HS-27A (cell line): ENCODE measurements at regions not wholly inside any gene's neighbourhood (a gene's known extent, or its start where the extent isn't known, plus 50 kb on each side); places are given as distances from the start of the nearest gene placed in this dataset.
A peak's percentile ranks its signal among the peaks of the same experiment; 100 is the strongest.
"Not testable (repeated sequence)": the region's sequence is repeated elsewhere in the genome, so short reads cannot be mapped to it uniquely, and the experiment has no call there.

Experiments used
- DNase-seq: peaks from one replicate; pipeline ENCODE4 v3.0.0-alpha.2; 2012; ENCODE audit warnings: low read depth, missing footprints

DNA sequence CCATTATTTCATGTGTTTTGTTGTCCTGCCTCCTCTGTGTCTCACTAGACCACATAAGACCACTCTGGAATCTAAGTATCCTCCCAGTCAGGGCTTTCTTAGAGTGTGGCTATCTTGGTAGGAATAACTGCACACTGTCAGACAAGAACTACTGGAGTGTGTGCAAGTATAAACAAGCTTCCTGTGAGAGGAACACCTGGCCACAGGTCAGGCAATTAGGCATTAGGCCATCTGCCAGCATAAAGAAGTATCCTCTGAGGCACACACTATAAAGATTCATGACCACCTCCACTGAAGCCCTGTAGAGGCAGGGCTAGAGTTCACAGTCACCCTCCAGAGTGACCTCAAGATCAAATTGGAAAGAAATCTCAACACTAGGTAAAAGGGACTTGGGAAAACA lies 507.0 kb upstream of the PABPC4L start:
- DNase-seq = no peak

DNA sequence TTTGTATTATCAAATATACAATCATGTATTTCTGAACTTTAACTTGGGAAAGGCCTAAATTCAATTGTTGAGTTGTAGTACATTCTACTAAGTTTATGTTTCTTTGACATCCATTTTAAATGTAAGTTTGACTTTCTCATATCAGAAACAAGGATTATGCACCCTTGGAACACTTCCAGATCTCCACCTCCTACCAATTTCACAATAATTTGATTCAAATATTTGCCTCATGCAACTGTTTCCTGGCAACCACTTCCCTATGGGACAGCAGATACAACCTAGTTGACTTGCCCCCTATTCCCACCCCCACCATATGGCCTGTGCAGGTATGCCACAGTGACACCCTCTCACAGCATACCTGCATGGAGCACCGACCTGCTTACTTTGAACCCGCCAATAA lies 506.4 kb upstream of the PABPC4L start:
- no peak for DNase-seq

- no peak for DNase-seq
These were observed 500.8 kb upstream of the PABPC4L start for GRCh38 chr4:134702374-134702773.

DNA sequence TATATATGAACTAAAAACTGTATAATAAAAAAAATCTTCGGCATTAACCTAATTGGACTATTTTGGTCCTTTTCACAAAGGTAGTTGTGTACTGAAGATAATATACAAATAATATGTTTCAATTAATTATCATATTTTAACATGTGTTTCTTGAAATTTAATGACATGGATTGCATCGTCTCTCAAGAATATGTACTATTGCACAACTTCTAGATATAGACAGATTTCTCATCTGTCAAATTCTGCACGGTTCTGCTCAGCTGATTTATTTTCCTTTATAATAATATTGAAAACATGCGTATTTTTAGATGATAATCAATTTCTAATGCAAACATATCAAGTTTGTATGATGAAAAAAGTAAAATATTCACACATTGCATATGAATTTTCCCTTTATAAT lies 498.7 kb upstream of the PABPC4L start:
- no peak for DNase-seq

- DNase-seq = not testable (repeated sequence)
These were observed 497.2 kb upstream of the PABPC4L start for GRCh38 chr4:134698831-134699230.

GRCh38 chr4:134695433-134695832 lies 493.8 kb upstream of the PABPC4L start:
- no peak for DNase-seq

- DNase-seq = no peak
These were observed 490.3 kb upstream of the PABPC4L start for GRCh38 chr4:134691915-134692314.

DNA sequence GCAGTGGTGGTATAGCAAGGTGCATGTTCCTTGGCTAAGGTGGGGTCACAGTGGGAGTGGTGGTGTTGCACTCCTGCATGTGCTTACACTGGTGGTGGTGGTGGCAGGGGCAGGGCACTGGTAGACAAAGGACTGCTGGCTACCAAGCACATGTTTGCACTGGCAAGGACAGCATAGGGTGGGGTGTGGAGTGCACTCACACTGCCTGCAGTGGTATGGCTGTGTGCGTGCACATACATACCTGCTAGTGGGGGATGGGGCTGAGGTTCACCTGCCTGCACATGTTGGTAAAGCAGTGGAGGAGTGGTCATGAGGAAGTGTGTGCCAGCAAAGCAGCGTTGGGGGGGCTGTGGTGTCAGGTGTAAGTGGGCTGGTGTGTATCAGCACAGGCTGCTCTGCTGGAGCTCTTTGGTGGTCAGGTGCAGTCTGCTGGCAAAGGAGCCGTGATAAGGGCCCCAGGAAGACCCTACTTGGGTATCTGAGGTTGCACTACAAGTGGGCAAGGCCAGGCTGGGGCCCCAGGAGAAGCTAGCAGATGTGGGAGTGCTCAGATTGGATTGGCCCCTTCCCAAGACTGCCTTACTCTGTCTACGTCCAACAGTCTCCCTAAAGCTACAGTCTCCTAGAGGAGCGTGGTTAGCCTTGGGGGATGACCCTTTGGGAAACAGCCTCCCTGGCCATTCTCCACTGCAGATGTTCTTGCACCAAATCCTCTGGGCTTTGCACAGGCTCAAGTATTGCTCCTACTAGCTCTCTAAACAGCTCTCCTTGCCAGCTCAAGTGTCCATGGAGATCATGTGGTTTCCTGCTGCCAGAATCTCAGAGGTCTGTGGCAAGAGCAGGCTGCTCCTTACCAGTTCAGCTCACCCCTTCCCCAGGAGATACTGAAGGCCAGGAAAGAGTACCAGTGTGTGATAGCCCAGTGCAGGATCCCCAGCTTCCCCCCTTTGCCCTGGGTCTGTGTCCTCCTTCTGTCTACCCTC lies 486.3 kb upstream of the PABPC4L start:
- no peak for DNase-seq

DNA sequence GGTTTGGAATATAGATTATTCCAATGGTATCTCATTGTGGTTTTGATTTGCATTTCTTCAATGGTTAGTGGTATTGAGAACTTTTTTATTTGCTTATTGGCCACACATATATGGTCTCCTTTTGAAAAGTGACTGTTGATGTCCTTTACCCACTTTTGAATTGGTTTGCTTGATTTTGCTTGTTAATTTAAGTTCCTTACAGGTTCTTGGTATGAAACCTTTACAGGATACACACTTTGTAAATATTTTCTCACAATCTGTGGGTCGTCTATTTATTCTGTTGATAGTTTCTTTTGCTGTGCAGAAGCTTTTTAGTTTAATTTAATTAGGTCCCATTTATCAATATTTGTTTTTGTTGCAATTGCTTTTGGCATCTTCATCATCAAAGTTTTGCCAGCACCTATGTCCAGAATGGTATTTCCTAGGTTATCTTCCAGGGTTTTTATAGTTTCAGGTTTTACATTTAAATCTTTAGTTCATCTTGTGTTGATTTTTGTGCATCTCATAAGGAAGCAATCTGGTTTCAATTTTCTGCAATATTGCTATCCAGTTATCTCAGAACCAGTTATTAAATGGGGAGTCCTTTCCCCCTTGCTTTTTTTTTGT lies 475.7 kb upstream of the PABPC4L start:
- DNase-seq = no peak

DNA sequence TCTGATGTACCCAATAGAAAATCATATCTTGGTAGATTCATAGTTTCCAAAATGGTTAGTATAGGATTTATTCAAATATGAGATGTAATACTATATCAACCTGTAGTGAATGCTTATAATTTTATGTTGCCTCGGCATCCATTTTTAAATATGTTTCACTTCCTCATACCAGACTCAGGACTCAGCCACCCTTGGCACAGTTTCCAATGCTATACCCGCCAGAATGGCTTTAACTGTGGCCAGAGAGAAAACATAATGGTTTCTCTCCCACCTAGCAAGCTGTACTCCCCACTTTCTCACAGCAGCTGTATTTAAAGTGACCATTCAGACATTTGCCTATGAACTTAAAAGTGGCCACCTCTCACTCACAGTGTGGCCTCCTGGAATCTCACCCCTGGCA lies 466.6 kb upstream of the PABPC4L start:
- peak; percentile 29 for DNase-seq

- no peak for DNase-seq
These were observed 465.1 kb upstream of the PABPC4L start for GRCh38 chr4:134666640-134667039.

DNA sequence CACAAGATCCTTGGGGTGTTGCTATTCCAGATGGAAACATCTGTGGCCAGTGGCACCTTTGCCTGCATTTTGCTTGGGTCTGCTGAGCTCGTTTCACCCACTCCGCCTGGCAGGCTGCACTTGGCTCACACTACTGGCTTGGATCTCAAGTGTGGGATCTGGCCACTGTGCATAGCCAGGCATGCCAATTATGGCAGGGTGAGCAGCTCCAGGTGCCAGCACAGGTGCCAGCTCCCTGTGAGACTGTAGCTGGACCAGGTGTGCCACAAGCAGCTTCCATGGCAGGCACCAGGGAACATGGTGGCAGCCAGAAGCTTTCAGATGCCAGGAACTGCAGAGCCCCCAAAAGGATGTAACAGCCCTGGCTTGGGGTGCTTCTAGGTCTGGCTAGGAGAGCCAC lies 463.8 kb upstream of the PABPC4L start:
- no peak for DNase-seq

DNA sequence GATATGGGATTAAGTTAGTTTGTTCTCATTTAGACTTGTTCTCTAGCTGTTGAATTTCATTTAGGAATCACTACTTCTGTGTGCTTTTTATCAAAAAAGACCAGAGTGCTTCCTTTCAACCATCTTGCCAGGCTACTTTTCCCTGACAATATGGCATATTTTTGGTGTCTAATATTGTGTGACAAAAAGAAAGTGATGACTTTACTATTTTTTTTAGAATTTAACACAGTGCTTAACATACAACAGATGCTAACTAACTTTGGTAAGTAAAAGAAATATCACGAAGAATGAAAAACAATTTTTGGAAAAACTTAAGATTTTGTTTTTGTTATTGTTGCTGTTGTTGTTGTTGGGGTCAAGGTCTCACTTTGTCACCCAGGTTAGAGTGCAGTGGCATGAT lies 462.2 kb upstream of the PABPC4L start:
- DNase-seq = no peak

DNA sequence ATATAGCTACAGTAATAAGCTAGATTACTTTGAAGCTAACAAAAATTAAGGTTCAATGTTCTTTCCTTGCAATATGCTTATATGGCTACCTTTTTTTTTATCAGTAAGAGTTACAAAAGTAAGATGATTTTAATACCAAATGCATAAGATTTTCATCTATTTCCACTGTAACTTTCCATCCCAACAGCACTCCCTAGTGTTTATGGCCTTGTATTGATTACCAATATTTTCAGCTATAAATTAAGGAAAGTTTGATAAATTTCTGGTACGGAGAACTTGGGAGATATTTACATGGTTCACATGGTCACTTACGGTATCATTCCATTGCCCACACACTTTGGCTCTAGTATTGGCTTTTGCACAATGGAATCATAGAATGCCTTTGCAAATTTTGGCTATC lies 448.9 kb upstream of the PABPC4L start:
- no peak for DNase-seq

DNA sequence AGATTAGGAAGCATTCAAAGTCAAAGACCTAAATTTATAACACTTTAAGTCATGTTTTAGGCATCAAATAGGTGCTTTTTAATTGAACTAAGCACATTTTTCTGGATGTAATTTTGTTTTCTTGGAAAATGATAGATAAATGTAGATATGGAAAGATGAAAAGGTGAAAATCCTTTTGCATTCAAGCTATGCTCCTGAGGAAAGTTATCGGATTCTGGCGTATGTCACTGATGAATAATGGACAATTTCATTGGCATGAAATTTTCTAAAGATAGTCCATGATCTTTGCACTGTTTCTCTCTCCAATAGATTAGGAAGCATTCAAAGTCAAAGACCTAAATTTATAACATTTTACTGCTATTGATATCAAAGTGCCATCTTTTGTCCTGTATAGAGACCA lies 444.2 kb upstream of the PABPC4L start:
- no peak for DNase-seq

GRCh38 chr4:134636338-134637051 lies 434.9 kb upstream of the PABPC4L start:
- no peak for DNase-seq

- no peak for DNase-seq
These were observed 432.7 kb upstream of the PABPC4L start for GRCh38 chr4:134634301-134634700.

GRCh38 chr4:134632056-134632455 lies 430.5 kb upstream of the PABPC4L start:
- no peak for DNase-seq

GRCh38 chr4:134628066-134628465 lies 426.5 kb upstream of the PABPC4L start:
- DNase-seq = no peak

DNA sequence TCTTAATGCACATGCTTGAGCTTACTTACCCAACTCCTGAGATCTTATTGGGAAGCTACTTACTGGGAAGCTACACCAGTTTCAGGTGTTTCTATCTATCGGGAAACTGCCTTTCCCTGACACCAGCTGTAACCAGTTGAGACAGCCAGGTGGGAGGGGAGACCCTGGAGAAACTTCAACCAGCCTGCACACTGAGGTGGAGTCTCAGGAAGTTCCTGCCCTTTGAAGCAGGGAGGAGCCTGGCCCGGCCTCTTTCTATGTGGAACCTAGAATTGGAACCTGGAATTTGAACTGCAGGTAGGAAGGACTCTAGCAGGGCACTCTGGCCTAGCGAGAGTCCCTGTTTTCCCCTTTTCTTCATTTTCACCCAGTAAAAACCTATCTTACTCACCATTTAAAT lies 425.8 kb upstream of the PABPC4L start:
- no peak for DNase-seq

DNA sequence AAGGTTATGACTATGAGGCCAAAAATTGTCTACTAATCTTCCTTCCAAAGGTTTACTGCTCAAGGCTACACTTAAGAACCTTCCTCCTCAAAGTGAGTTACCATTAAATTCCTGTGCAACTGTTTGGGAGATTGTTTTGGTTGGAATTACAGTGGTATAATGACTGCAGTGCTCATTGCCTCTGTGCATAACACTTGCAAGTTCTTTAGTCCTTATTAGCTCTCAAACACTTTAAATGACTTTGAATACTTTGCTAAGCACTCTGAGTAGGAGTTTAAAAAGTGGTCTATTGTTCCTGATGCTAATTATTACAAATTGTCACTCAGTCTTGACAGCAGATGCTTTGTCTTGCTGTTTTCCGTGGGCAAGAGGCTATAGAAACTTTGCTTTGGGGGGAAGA lies 422.8 kb upstream of the PABPC4L start:
- no peak for DNase-seq

- not testable (repeated sequence) for DNase-seq
These were observed 421.3 kb upstream of the PABPC4L start for GRCh38 chr4:134622626-134623575.
